ENCODE measurements at regions not wholly inside any gene's neighbourhood (a gene's known extent, or its start where the extent isn't known, plus 50 kb on each side); places are given as distances from the start of the nearest gene placed in this dataset.

GRCh38 chr3:17995769-17996168, 253.3 kb upstream of the TBC1D5 start:
- TF ChIP-seq CTCF (IDR thresholded peaks at IDR 0.05): no peak
- no peak for TF ChIP-seq POLR2A (IDR thresholded peaks at IDR 0.05)

All from suprapubic skin (tissue), 3 donors.